Panc1 (cell line): ENCODE measurements at regions not wholly inside any gene's neighbourhood (a gene's known extent, or its start where the extent isn't known, plus 50 kb on each side); places are given as distances from the start of the nearest gene placed in this dataset.

ENCODE experiments used
- CTCF ChIP-seq: fragments of 450-650 bp; IDR thresholded peaks from 2 replicates; pipeline ENCODE4 v1.5.1; 2017; ENCODE audit warnings: mild to moderate bottlenecking
- POLR2AphosphoS5 ChIP-seq: IDR thresholded peaks from 2 replicates; pipeline ENCODE4 v1.6.1; 2012; ENCODE audit warnings: mild to moderate bottlenecking, low read depth, low read length, moderate library complexity
- REST ChIP-seq, 2 experiments: IDR thresholded peaks; 2 replicates each; pipeline ENCODE4 v1.6.1; 2011 to 2012; ENCODE audit warnings: low read depth in 2 of 2, control low read depth in 1 of 2, low read length in 1 of 2, mild to moderate bottlenecking in 1 of 2, moderate library complexity in 1 of 2; ENCODE audit not compliant: insufficient read depth in 1 of 2
- SIN3A ChIP-seq: IDR thresholded peaks from 2 replicates; pipeline ENCODE4 v1.6.1; 2012; ENCODE audit warnings: low read depth, mild to moderate bottlenecking, low read length, moderate library complexity, borderline replicate concordance; ENCODE audit not compliant: insufficient read depth
- TCF7L2 ChIP-seq: IDR thresholded peaks from 2 replicates; pipeline ENCODE4 v1.6.1; 2011; ENCODE audit warnings: mild to moderate bottlenecking, low read depth, low read length, inconsistent platforms

- TF ChIP-seq CTCF (no peak), SIN3A (no peak), REST (IDR thresholded peaks at IDR 0.05; ENCODE audit: insufficient read depth in 1 of 2, low read depth in 2 of 2, low read length in 1 of 2) (no peak), TCF7L2 (no peak), POLR2AphosphoS5 (no peak)
Measured at GRCh38 chrX:155679715-155680114, 67.0 kb upstream of the TMLHE start.
